K562 (cell line): ENCODE measurements at regions not wholly inside any gene's neighbourhood (a gene's known extent, or its start where the extent isn't known, plus 50 kb on each side); places are given as distances from the start of the nearest gene placed in this dataset.

Source experiments
- ATAC-seq: fragments of 200-7000 bp; cut with Tn5 transposase; 3 replicates; pipeline ENCODE4 v1.9.1; 2020; ENCODE audit warnings: moderate library complexity
- BruUV-seq: library from RNA; stranded (reverse); fragments of 400-500 nt; replicated peaks from 2 replicates; lab custom pipeline; 2021; lab: Mats Ljungman, UMichigan
- CTCF ChIA-PET: fragments of 300-600 bp; formaldehyde crosslinking; extraction: SDS; loops from one replicate; lab custom pipeline; 2021; ENCODE audit warnings: low intra/inter-chr PET ratio; lab: Yijun Ruan, JAX
- POLR2A ChIA-PET: fragments of 300-600, 350-650 bp; sonication (Branson Sonifier 250); formaldehyde crosslinking; extraction: SDS; loops from one replicate; lab custom pipeline; 2021; ENCODE audit warnings: antibody characterized with exemption, inconsistent platforms; lab: Yijun Ruan, JAX
- DNase-seq, 4 experiments: peaks; one replicate each; pipeline versions ENCODE4 v3.0.0 to v3.0.0-alpha.2; 2011 to 2018; ENCODE audit warnings: low spot score in 3 of 4, mixed read lengths in 3 of 4; ENCODE audit errors: extremely low read depth in 1 of 4
- FAIRE-seq: peaks from 2 replicates; lab custom pipeline; 2011; peaks lifted over from hg19 to GRCh38; lab: Jason Lieb, UNC
- H2AFZ ChIP-seq: 2 replicates; pipeline ENCODE4 v1.6.0; 2011; ENCODE audit warnings: low read depth, low read length, control low read depth, inconsistent platforms
- H3K27ac ChIP-seq: fragments of 200-600 bp; 3 replicates; pipeline ENCODE4 v1.8.0; 2011; ENCODE audit warnings: low read depth, mild to moderate bottlenecking, control low read depth, inconsistent platforms, low read length, moderate library complexity, mixed read lengths; ENCODE audit errors: extremely low read depth
- H3K27me3 ChIP-seq, 2 experiments: fragments of 300-600 bp in 1 of 2; 2 replicates in 1 of 2; 3 replicates in 1 of 2; pipeline versions ENCODE4 v1.6.0 to v1.8.0; 2011; ENCODE audit warnings: inconsistent platforms in 2 of 2, low read length in 2 of 2, mild to moderate bottlenecking in 1 of 2, mixed read lengths in 1 of 2, moderate library complexity in 1 of 2; ENCODE audit not compliant: control insufficient read depth in 2 of 2, insufficient read depth in 2 of 2
- H3K36me3 ChIP-seq: fragments of 300-600 bp; 3 replicates; pipeline ENCODE4 v1.8.0; 2011; ENCODE audit warnings: mild to moderate bottlenecking, low read length, inconsistent platforms; ENCODE audit not compliant: control insufficient read depth, insufficient read depth
- H3K4me1 ChIP-seq, 2 experiments: fragments of 200-600 bp in 1 of 2; replicated peaks in 1 of 2; 2 replicates in 1 of 2; 3 replicates in 1 of 2; pipeline versions ENCODE4 v1.5.1 to v1.8.0; 2011; ENCODE audit warnings: inconsistent platforms in 2 of 2, low read length in 2 of 2, mild to moderate bottlenecking in 1 of 2, mixed read lengths in 1 of 2, moderate library complexity in 1 of 2; ENCODE audit not compliant: control insufficient read depth in 2 of 2, insufficient read depth in 2 of 2
- H3K4me2 ChIP-seq: 2 replicates; pipeline ENCODE4 v1.6.1; 2011; ENCODE audit warnings: low read length, control low read depth, inconsistent platforms, mixed read lengths; ENCODE audit not compliant: insufficient read depth
- H3K4me3 ChIP-seq: fragments of 200-600 bp; sonication (generic), shearing (Covaris generic); 2 replicates; pipeline ENCODE4 v1.5.1; 2016; ENCODE audit warnings: control low read depth, inconsistent platforms
- H3K79me2 ChIP-seq: fragments of 200-600 bp; 3 replicates; pipeline ENCODE4 v1.8.0; 2011; ENCODE audit warnings: low read length, inconsistent platforms; ENCODE audit not compliant: control insufficient read depth, insufficient read depth
- H3K9ac ChIP-seq, 2 experiments: 2 replicates each; pipeline versions ENCODE4 v1.6.0 to v1.6.1; 2011; ENCODE audit warnings: low read depth in 2 of 2, low read length in 2 of 2, control low read depth in 1 of 2, inconsistent platforms in 1 of 2, mild to moderate bottlenecking in 1 of 2, mixed read lengths in 1 of 2; ENCODE audit not compliant: insufficient read depth in 1 of 2
- H3K9me1 ChIP-seq: one replicate; pipeline ENCODE4 v1.6.0; 2011; ENCODE audit warnings: inconsistent platforms, mild to moderate bottlenecking, low read length, moderate library complexity; ENCODE audit not compliant: control insufficient read depth, insufficient read depth
- H3K9me3 ChIP-seq: replicated peaks from 2 replicates; pipeline ENCODE4 v1.5.1; 2011; ENCODE audit warnings: low read depth, low read length, inconsistent platforms; ENCODE audit not compliant: control insufficient read depth, insufficient read depth
- H4K20me1 ChIP-seq: replicated peaks from 2 replicates; pipeline ENCODE4 v1.6.1; 2011; ENCODE audit warnings: low read length, inconsistent platforms, mixed read lengths; ENCODE audit not compliant: control insufficient read depth, insufficient read depth
- DIDO1 ChIP-seq: fragments of 450-650 bp; IDR thresholded peaks from 2 replicates; pipeline ENCODE4 v1.6.1; 2016; ENCODE audit warnings: low read depth, missing biosample characterization, missing genetic modification characterization
- MEF2A ChIP-seq: IDR thresholded peaks from 2 replicates; pipeline ENCODE4 v1.6.1; 2011; ENCODE audit warnings: low read depth, mild to moderate bottlenecking, low read length, moderate library complexity; ENCODE audit not compliant: control insufficient read depth
- NFATC3 ChIP-seq: fragments of 450-650 bp; IDR thresholded peaks from 2 replicates; pipeline ENCODE4 v1.6.1; 2017; ENCODE audit warnings: mild to moderate bottlenecking
- NFIC ChIP-seq: fragments of 450-650 bp; IDR thresholded peaks from 2 replicates; pipeline ENCODE4 v1.6.1; 2017; ENCODE audit warnings: mild to moderate bottlenecking, inconsistent platforms
- PHTF2 ChIP-seq: fragments of 250-450 bp; sonication (Bioruptor Pico); IDR thresholded peaks from 2 replicates; pipeline ENCODE4 v1.5.0; 2021; ENCODE audit warnings: mild to moderate bottlenecking
- PTTG1 ChIP-seq: fragments of 450-650 bp; IDR thresholded peaks from 2 replicates; pipeline ENCODE4 v1.6.1; 2016; ENCODE audit warnings: low read depth, mild to moderate bottlenecking, missing genetic modification characterization, missing compliant biosample characterization
- ZNF217 ChIP-seq: sonication (generic); formaldehyde crosslinking; IDR thresholded peaks from 2 replicates; pipeline ENCODE4 v1.8.0; 2022; ENCODE audit warnings: mild to moderate bottlenecking, missing genetic modification reagents
- WGBS: fragments of 100-300 bp; shearing (Covaris generic); methylation state at CpG from one replicate; pipeline ENCODE4 v1.1.6; 2016; ENCODE audit warnings: low coverage, mixed read lengths; ENCODE audit not compliant: insufficient coverage; ENCODE audit errors: missing lambda C conversion rate; 5-methylcytosine and 5-hydroxymethylcytosine counted together
- in situ Hi-C: fragments of 300-500 bp; cut with MboI; formaldehyde crosslinking; loops from 4 replicates; pipeline ENCODE4 v1.15.0; 2018; ENCODE audit warnings: inconsistent platforms, mixed read lengths
- intact Hi-C: fragments of 100-400 bp; cut with micrococcal nuclease; formaldehyde crosslinking; loops from 2 replicates; pipeline ENCODE4 v1.14.2; 2022
- TF ChIP-seq, protein P1 (sequence below): sonication (generic); formaldehyde crosslinking; IDR thresholded peaks from 2 replicates; pipeline ENCODE4 v1.8.0; 2023; ENCODE audit warnings: missing genetic modification reagents, mild to moderate bottlenecking, borderline replicate concordance

DNA sequence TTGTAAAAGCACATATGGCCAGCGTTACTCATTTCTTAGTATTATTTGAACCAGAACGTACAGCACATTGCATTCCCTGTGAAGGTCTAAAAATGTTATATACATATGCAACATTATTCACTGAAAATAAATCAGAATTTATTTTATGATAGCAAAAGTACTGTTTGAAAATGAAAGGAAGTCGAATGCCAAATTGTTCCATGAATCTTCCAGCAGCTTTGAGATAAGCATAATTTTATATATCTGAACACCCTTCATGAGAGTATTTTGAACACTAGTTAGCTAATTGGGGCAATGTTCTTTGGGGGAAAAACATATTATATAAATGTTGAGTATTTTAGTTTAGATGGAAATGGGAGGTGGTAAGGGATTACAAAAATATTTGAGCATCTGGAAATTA, 300.7 kb upstream of the SYT1 start:
- intact Hi-C loops (no loop called here), in situ Hi-C loops (no loop called here)
- Histone ChIP-seq H3K9ac (no peak overlapping the region), H3K9me1 (no peaks in the 10 kb centered on the region), H3K4me1 (no peaks in the 10 kb centered on the region), H3K79me2 (no peaks in the 10 kb centered on the region), H3K4me2 (no peak overlapping the region), H3K9me3 (no peaks in the 10 kb centered on the region), H3K36me3 (no peaks in the 10 kb centered on the region), H4K20me1 (no peaks in the 10 kb centered on the region), H3K4me3 (no peak overlapping the region), H3K27ac (no peak overlapping the region), H2AFZ (no peak overlapping the region), H3K27me3 (no peaks in the 10 kb centered on the region)
- ATAC-seq (no peak), DNase-seq (no peak), FAIRE-seq (no peak)
- no peak for TF ChIP-seq ZNF217
- TF ChIP-seq NFATC3: no peak
- no peak for TF ChIP-seq MEF2A
- no peak for TF ChIP-seq PHTF2 (CRISPR knock-in tag)
- TF ChIP-seq PTTG1: no peak
- no peak for TF ChIP-seq NFIC
- TF ChIP-seq, protein P1, sequence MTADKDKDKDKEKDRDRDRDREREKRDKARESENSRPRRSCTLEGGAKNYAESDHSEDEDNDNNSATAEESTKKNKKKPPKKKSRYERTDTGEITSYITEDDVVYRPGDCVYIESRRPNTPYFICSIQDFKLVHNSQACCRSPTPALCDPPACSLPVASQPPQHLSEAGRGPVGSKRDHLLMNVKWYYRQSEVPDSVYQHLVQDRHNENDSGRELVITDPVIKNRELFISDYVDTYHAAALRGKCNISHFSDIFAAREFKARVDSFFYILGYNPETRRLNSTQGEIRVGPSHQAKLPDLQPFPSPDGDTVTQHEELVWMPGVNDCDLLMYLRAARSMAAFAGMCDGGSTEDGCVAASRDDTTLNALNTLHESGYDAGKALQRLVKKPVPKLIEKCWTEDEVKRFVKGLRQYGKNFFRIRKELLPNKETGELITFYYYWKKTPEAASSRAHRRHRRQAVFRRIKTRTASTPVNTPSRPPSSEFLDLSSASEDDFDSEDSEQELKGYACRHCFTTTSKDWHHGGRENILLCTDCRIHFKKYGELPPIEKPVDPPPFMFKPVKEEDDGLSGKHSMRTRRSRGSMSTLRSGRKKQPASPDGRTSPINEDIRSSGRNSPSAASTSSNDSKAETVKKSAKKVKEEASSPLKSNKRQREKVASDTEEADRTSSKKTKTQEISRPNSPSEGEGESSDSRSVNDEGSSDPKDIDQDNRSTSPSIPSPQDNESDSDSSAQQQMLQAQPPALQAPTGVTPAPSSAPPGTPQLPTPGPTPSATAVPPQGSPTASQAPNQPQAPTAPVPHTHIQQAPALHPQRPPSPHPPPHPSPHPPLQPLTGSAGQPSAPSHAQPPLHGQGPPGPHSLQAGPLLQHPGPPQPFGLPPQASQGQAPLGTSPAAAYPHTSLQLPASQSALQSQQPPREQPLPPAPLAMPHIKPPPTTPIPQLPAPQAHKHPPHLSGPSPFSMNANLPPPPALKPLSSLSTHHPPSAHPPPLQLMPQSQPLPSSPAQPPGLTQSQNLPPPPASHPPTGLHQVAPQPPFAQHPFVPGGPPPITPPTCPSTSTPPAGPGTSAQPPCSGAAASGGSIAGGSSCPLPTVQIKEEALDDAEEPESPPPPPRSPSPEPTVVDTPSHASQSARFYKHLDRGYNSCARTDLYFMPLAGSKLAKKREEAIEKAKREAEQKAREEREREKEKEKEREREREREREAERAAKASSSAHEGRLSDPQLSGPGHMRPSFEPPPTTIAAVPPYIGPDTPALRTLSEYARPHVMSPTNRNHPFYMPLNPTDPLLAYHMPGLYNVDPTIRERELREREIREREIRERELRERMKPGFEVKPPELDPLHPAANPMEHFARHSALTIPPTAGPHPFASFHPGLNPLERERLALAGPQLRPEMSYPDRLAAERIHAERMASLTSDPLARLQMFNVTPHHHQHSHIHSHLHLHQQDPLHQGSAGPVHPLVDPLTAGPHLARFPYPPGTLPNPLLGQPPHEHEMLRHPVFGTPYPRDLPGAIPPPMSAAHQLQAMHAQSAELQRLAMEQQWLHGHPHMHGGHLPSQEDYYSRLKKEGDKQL (CRISPR knock-in tag): no peak
- no peak for TF ChIP-seq DIDO1 (tag)
- 2% methylated on average over 3 of the region's 3 CpGs for WGBS
- ChIA-PET POLR2A (no interaction called here), CTCF (no interaction called here)
- BruUV-seq: no TSS peak
